ENCODE measurements at regions not wholly inside any gene's neighbourhood (a gene's known extent, or its start where the extent isn't known, plus 50 kb on each side); places are given as distances from the start of the nearest gene placed in this dataset.

- TF ChIP-seq, protein P1, sequence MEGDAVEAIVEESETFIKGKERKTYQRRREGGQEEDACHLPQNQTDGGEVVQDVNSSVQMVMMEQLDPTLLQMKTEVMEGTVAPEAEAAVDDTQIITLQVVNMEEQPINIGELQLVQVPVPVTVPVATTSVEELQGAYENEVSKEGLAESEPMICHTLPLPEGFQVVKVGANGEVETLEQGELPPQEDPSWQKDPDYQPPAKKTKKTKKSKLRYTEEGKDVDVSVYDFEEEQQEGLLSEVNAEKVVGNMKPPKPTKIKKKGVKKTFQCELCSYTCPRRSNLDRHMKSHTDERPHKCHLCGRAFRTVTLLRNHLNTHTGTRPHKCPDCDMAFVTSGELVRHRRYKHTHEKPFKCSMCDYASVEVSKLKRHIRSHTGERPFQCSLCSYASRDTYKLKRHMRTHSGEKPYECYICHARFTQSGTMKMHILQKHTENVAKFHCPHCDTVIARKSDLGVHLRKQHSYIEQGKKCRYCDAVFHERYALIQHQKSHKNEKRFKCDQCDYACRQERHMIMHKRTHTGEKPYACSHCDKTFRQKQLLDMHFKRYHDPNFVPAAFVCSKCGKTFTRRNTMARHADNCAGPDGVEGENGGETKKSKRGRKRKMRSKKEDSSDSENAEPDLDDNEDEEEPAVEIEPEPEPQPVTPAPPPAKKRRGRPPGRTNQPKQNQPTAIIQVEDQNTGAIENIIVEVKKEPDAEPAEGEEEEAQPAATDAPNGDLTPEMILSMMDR (conservative IDR thresholded peaks at IDR 0.05 in 1 of 2, IDR thresholded peaks at IDR 0.05 in 1 of 2; ENCODE audit: low read depth in 1 of 2, low read length in 2 of 2) = no peak
- no peak for TF ChIP-seq EZH2 (IDR thresholded peaks at IDR 0.05; ENCODE audit: low read length, missing control alignments)
These were observed 202.8 kb upstream of the PRSS1 start for GRCh38 chr7:142546452-142546851.
